ENCODE measurements at regions not wholly inside any gene's neighbourhood (a gene's known extent, or its start where the extent isn't known, plus 50 kb on each side); places are given as distances from the start of the nearest gene placed in this dataset.

GRCh38 chr16:59391617-59392364 lies 657.7 kb upstream of the GOT2 start:
- TF ChIP-seq POLR2A (IDR thresholded peaks at IDR 0.05; ENCODE audit: low read length) (no peak), GATA1 (IDR thresholded peaks at IDR 0.05; ENCODE audit: low read depth, low read length) (no peak)
